T-helper 1 cell treated with Interleukin-12 subunit alpha and Interleukin-12 subunit beta and Interleukin-4 antibody, amounts not matched to agents 30 ng/mL and 1 ng/mL, for 36 hours (primary cell): ENCODE measurements at regions not wholly inside any gene's neighbourhood (a gene's known extent, or its start where the extent isn't known, plus 50 kb on each side); places are given as distances from the start of the nearest gene placed in this dataset.
"Not testable (repeated sequence)": the region's sequence is repeated elsewhere in the genome, so short reads cannot be mapped to it uniquely, and the experiment has no call there.

Source experiments
- intact Hi-C: fragments of 100-400 bp; cut with micrococcal nuclease; formaldehyde crosslinking; loops from one replicate; pipeline ENCODE4 v1.15.1; 2024

DNA sequence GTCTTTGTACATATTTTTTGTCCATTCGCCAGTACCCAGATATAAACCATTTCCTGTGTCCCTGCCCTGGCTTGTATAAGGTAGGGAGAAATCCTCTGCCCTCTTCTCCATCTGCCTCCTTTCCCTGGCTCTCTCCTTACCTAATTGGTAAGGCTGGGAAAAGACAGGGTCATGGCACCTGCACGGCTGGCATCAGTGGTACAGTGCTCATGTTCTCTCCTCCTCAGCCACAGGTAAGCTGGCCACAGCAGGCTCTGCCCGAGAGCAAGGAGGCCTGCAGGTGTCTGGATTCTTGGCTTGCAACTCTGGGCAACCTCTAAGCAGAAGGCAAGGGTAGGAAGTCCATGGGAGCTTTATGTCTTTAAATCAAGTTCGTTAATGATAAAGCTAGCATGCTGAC lies 419.9 kb downstream of the BUD13 start:
- intact Hi-C loops = no loop called here

DNA sequence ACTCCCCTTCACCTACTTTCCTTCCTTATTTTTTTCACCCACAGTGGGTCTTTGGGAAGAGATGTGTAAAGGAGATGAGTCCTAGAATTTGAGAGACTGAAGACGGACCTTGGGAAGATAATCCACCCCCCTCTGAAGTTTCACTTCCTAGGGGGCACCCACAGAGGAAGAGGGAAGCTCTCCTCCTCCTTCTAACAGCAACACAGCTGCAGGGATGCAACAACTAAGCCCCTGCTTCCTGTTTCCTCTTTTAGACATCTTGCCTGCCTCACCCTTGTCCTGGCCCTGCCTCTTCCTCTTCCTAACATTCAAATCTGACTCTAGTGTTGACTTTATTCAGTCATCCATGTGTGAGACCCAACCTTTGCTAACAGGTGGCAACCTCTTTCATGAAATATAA lies 424.6 kb downstream of the BUD13 start:
- intact Hi-C loops = no loop called here

DNA sequence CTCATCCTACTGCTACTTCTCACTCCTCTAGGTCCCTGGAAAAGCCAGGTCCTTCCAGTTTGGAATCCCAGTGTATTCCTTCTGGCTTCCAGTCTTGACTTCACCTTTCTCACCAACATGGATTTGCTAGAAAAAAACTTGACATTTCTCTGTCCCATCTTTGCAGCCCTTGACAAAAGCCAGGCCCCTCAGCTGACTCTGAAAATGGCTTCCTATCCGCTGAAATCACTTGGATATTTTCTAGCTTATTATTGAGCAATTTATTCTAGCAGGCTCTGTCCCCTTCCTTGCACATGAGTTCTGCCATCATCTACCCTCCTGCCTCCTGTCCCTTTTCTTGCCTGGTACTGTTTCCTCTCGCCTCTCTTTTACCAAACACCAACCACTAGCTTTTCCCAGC lies 427.2 kb downstream of the BUD13 start:
- intact Hi-C loops = no loop called here

DNA sequence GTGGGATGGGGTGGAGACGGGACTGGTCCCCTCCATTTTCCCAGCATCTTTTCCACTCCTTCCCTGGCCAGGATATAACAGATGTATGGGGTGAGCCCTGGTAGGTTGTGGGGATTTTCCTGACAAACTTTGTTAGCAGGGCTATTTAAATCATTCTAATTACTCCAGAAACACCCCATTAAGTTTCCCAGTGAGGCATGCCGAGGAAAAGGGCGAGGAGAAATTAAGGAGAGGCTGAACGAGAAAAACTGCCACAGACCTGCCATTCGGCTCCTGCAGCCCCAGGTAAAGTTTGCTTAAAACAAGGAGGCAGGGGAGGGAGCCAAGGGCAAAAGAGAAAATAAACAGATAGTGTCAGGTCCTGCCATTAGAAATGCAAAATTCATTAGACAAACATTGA lies 428.2 kb downstream of the BUD13 start:
- intact Hi-C loops = no loop called here

DNA sequence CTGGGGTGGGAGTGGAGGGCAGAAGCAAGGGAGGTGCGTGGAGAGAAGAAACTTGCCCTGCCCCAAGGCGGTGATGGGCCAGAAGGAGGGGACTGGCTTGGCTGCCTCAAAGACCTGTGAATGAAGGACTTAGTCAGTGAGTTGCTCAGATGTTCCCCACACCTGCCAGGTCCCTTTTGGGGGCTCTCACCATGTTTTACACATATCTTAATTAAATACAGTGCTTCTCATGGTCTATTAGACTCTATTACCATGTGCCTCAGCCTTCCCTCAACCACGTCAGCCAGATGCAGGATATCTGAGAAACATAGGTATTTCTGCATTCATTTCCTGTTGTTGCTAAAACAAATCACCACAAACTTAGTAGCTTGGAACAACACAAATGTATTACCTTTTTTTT lies 429.5 kb downstream of the BUD13 start:
- intact Hi-C loops = no loop called here

DNA sequence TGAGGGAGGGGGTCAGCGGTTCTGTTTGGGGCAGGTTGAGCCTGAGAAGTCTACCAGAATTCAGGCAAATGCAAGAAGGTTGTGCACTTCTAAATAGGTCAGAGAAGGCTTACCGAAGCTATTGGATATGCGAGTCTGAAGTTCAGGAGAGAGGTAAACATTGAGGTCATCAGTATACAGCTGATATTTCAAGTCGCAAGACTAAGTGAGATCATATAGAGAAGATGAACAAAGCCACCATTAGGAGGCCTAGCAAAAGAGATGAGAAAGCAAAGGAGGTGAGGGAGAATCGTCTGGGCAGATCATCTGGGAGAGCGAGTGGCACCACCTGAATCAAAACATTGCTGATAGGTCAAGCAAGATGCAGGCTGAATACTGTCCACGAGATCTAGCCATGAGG lies 430.6 kb downstream of the BUD13 start:
- intact Hi-C loops = no loop called here

DNA sequence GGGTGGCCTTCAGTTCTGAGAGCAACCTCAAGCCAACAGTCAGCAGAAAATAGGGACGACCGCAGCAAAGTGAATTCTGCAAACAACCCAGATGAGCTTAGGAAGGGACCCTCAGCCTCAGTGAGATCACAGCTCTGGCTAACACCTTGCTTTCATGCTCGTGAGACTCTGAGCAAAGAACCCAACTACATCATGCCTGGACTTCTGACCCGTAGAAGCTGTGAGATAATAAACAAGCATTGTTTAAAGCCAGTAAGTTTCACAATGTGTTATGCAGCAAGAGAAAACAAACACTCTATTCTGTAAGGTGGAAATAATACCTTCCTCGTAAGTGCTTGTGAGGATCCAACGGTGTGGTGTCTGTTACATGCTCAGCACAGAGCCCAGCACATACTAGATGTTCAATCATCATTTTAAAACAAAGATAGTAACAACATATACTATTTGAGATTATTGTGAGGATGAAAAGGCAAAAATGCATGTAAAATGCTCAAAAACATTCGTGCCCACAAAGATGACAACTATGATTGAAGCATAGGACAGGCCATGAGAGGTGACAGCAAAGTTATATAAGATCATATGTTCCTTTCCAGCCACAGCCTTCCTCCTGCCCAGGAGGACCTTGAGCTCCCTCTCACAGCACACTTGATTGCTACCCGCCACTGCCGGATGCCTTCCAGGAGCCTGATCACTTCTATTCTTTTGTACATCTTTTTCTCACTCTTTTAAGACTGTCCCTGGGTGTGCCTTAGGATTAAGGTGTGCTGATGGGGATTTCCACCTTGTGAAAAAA lies 433.3 kb downstream of the BUD13 start:
- intact Hi-C loops = no loop called here

DNA sequence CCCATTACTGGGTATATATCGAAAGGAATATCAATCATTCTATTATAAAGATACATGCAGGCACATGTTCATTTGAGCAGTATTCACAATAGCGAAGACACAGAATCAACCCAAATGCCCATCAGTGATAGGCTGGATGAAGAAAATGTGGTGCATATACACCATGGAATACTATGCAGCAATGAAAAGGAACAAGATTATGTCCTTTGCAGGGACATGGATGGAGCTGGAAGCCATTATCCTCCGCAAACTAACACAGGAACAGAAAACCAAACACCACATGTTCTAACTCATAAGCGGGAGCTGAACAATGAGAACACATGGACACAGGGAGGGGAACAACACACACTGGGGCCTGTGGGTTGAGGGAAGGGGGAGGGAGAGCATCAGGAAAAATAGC lies 434.3 kb downstream of the BUD13 start:
- intact Hi-C loops = not testable (repeated sequence)

DNA sequence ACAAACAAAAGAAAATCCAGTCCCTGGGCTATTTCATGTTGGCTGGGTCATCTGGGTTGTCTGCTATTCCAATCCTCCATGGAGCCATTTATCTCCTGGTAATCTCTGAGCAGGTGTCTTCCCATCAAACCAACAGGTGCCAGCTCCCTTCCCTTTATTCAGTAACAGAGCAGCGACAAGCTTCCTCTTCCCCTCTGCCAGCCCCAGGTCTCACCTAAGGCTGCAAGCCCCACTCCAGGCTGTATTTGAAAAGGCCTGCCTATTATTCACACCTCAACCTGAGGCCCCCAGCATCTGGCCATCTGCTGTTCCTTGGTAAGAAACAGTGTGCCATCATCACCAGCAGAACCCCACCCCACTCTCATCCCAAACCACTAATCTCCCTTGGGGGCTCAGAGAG lies 436.2 kb downstream of the BUD13 start:
- intact Hi-C loops = no loop called here

DNA sequence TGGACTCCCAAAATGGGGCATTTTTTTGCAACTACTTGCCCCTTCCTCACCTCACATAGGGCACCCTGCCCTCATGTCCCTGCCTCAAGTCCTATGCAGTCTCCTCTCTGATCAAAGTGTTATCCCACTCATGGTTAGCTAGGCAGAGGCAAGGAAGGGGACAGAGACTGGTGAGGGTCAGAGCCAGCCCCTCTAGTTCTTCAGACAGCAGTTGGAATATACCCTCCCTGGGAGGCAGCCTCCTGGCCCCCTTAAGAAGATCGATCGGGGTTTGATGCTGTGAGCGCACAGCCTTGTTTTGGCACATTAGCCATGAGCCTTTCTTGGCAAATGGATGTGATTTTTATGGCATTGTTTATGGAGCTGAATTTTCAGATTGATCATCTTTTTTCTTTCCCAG lies 436.9 kb downstream of the BUD13 start:
- intact Hi-C loops = no loop called here

DNA sequence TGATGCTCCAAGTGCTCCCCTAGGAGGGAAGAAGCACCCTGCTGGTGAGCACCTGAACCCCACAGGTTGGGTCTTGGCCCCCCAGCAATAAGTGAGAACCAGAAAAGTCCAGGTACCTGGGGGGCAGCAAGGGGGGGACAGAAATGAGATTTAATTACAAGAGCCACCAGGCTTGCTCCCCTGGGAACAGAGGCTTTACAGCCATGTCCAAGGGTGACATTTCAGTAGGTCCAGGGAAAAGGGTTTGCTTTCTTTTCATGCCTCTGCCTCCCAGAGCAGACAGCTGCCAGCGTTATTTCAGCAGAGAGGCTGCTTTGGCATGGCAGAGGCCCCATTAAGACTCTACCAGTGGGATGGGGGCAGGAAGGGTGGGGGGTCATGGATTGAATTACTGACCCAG lies 437.7 kb downstream of the BUD13 start:
- intact Hi-C loops = no loop called here

DNA sequence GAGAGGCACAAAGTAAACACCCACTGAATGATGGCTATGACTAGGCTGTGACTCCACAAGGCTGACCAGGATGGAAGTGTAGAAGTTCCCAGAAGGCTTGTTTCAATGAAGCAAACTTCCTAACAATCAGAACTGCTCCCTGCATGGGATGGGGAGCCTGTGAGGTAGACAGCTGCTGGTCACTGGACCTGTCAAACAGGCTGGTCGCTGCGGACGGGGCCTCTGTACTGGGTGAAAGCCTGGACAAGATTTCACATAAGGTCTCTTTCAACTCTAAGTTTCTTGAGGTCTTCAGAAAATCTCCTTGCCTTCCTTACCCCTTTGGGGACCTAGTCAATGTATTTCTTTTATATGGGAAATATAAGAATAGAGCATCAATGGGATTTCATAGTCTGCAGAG lies 438.2 kb downstream of the BUD13 start:
- intact Hi-C loops = no loop called here

DNA sequence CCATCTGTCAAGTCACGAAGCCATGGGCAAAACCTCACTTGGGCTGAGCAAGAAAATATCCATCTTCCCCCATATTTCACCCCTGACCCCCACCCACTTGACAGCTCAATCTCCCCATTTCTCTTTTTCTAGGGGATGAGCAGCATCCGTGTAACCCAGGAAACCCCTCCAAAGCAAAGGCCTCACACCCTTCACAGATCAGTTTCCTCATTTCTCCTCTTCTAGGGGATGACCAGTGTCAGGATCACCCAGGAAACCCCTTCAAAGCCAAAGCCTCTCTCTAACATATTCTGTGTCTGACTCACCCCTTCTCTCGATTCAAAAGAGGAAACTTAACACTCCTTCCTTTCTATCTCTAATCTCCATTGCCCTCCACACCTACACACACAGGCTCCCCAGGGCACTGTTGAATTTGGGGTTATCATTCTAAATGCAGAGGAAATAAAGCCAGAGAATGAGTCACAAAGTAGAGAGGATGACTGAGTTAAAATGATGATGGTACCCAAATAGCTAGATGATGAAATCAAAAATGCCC lies 439.7 kb downstream of the BUD13 start:
- intact Hi-C loops = no loop called here

DNA sequence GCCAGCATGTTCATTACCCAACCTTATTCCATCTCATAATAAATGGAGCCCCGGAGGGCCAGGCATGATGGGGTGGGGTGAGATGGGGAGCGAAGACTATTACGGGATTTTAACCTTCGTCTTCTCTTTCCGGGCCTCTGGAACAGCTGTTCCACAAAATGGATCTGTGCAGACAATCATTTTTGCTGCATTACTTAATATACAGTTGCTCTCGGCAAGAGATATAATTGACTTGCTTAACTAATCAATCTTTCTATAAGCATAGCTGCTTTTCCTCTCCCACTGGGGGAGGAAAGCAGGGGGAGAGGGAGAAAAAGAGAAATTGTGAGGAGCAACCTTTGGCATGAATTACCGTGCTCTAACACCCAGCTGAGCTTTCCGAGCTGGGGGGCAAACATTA lies 440.4 kb downstream of the BUD13 start:
- intact Hi-C loops = no loop called here

DNA sequence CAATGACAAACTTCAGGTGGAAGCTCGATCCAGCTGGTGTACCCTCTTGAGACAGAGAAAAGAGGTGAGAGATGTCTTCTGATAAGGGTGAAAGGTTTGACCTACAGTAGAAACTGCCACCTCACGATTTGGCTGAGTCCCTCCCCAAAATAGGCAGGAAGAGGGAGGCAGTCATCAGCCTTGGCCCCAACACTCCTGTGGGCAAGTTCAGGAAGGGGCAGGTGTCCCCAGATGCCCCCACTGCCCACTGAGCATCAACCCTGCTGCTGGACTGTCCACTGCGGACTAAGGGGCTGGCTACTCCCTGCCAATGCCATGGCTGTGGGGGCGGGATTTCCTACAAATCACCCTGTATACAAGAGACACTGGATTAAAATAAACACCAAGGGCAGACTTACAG lies 441.4 kb downstream of the BUD13 start:
- intact Hi-C loops = no loop called here

DNA sequence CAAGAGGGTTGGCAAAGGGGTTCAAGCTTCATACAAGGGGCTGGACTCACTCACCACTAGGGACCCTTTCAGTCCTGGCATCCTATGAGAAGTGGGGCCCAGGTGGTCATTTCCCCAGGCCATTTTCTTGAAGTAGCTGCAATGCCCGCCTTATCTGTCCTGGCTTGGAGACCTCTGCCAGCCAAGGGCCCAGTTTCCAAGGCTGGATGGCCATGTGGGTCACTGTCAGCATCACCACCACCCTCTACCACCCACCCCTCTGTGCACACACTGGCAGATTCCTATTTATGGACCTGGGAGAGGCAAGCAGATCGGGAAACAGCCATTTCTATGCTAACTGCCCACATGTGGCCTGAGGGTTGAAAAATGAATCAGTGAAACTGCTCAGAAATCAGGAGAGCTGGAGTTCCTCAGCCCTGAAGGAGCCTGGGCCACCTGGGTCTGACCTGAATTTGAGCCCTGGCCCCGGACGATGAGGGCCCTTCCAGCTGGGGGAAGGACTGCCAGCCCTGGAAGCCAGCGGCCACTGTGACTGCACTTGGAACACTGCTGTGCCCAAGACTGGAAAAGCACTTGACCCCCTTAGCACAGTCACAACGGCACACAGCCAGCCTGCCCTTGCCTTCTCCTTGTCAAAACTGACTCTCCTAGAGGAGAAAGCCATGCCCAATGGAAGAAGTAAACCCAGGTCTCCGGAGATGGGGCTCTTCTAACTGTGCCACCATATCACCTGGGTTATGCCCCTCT lies 442.2 kb downstream of the BUD13 start:
- intact Hi-C loops = no loop called here

DNA sequence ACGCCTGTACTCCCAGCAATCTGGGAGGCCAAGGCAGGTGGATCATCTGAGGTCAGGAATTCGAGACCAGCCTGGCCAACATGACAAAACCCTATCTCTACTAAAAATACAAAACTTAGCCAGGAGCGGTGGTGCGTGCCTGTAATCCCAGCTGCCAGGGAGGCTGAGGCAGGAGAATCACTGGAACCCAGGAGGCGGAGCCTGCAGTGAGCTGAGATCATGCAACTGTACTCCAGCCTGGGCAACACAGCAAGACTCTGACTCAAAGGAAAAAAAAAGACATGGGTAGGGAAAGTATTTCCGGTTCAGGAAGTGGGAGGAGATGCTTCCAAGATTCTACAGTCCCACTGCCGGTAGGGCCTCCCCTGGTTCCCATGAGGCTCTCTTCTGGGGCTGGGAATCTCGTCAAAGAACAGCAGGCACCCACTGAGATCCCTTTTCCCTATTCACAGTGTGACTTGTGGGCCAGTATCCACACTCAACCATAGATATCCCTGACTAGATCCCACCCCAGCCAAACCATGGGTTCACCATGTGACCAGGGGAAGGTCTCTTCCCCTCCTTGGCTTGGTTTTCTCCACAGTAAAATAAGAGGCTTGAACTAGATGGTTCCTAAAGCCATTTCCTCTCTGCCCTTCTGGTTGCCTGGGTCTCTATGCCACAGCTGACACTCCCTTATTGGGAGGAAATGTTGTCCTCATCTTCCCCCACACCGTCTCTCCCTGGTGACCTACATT lies 443.3 kb downstream of the BUD13 start:
- intact Hi-C loops = no loop called here

DNA sequence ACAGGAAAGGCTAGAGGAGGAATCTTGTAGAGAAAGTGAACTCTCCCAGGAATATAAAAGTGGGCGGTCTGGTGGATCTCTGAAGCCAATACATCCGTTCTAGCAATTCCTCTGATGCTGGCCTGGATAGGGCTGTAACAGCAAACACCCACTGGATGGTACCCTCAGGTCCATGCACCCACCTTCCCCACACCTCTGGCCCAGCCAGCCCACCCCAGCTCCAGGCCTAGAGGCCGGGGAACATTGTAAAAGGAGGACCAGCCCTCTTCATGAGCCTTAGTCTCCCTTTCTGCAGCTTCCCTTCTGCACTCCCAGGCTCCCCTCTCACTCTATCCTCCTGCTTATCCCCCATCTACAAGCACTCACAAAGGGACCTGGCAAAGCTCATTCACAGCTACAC lies 443.9 kb downstream of the BUD13 start:
- intact Hi-C loops = no loop called here

DNA sequence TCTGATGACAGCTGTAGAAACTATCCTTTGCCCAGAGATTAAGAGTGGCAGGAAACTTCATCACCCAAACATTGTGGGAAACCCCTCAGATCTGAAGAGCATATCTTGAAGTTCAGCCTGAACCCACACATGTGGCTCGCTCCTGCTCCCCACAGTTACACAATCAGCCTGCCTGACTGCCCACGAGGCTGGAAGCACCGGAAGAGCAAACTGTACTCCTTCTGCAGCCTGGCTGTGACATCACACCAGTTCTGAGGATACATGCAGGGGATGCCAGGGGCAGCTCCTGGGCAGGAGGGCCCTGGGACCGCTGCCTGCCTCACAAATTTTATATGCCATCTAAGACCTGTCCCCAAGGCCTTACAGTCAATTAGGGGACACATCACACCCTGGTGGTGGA lies 444.4 kb downstream of the BUD13 start:
- intact Hi-C loops = no loop called here

DNA sequence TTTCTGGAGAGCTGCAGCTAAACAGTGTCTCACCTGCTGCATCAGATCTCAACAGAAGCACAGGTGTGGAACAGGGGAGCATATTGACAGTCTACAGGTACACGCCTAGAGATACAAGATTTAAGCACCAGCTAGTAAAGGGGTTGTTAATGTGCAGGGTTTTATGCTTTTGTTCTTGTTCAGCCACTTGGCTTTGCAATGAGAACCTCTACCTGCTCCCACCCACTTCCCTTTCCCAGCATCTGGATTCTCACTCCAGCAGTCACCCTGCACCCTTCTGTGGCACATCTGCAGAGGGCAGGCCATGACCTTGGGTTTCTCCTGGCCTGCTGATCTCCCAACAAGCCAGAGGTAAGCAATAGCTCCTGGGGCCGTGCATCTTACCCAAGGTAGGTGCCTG lies 446.6 kb downstream of the BUD13 start:
- intact Hi-C loops = no loop called here

DNA sequence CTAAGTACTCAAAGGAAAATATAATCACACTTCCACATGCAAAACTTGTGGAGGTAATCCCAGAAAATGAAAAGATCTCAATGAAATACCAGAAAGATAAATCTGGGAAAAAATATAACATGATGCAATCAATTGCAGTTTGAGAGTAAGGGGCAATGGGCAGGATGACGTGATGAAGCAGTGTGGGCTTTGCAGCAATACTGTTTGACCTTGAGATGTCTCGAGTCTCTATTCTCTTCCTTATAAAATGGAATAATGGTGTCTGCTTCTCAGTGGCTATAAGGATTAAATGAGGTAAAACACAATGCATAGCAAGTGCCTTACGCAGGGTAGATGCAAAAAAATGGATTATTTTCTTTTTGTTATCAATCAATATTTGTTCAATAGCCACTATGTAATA lies 447.5 kb downstream of the BUD13 start:
- intact Hi-C loops = no loop called here

DNA sequence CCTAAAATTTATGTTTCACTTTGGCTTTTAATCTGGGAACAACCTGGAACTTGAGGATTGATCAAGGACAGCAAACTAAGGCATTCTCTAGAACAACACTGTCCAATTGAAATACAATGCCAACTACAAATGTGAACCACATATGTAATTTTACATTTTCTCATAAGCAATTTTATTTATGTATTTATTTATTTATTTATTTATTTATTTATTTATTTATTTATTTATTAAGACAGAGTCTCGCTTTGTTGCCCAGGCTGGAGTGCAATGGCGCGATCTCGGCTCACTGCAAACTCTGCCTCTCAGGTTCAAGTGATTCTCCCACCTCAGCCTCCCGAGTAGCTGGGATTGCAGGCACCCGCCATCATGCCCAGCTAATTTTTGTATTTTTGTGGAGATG lies 448.7 kb downstream of the BUD13 start:
- intact Hi-C loops = not testable (repeated sequence)
